ENCODE measurements at regions not wholly inside any gene's neighbourhood (a gene's known extent, or its start where the extent isn't known, plus 50 kb on each side); places are given as distances from the start of the nearest gene placed in this dataset.

GRCh38 chr16:73888840-73889490 lies 407.6 kb upstream of the PSMD7 start:
- no peak for DNase-seq (ENCODE audit: extremely low read depth in 1 of 2, low read depth in 1 of 2)

GRCh38 chr16:73887911-73888310 lies 408.7 kb upstream of the PSMD7 start:
- no peak for DNase-seq (ENCODE audit: extremely low read depth in 1 of 2, low read depth in 1 of 2)

- no peak for DNase-seq (ENCODE audit: extremely low read depth in 1 of 2, low read depth in 1 of 2)
Measured at GRCh38 chr16:73886426-73886825, 410.2 kb upstream of the PSMD7 start.

GRCh38 chr16:73885319-73885718 lies 411.3 kb upstream of the PSMD7 start:
- no peak for DNase-seq (ENCODE audit: extremely low read depth in 1 of 2, low read depth in 1 of 2)

GRCh38 chr16:73883841-73884240 lies 412.8 kb upstream of the PSMD7 start:
- no peak for DNase-seq (ENCODE audit: extremely low read depth in 1 of 2, low read depth in 1 of 2)

- no peak for DNase-seq (ENCODE audit: extremely low read depth in 1 of 2, low read depth in 1 of 2)
Measured at GRCh38 chr16:73883126-73883525, 413.5 kb upstream of the PSMD7 start.

GRCh38 chr16:73882651-73883050 lies 414.0 kb upstream of the PSMD7 start:
- no peak for DNase-seq (ENCODE audit: extremely low read depth in 1 of 2, low read depth in 1 of 2)

GRCh38 chr16:73882033-73882432 lies 414.6 kb upstream of the PSMD7 start:
- no peak for DNase-seq (ENCODE audit: extremely low read depth in 1 of 2, low read depth in 1 of 2)

- no peak for DNase-seq (ENCODE audit: extremely low read depth in 1 of 2, low read depth in 1 of 2)
Measured at GRCh38 chr16:73879621-73880020, 417.0 kb upstream of the PSMD7 start.

GRCh38 chr16:73878611-73879010 lies 418.0 kb upstream of the PSMD7 start:
- no peak for DNase-seq (ENCODE audit: extremely low read depth in 1 of 2, low read depth in 1 of 2)

- no peak for DNase-seq (ENCODE audit: extremely low read depth in 1 of 2, low read depth in 1 of 2)
Measured at GRCh38 chr16:73877150-73877549, 419.5 kb upstream of the PSMD7 start.

- no peak for DNase-seq (ENCODE audit: extremely low read depth in 1 of 2, low read depth in 1 of 2)
Measured at GRCh38 chr16:73875996-73876690, 420.5 kb upstream of the PSMD7 start.

GRCh38 chr16:73874324-73874723 lies 422.3 kb upstream of the PSMD7 start:
- DNase-seq (ENCODE audit: extremely low read depth in 1 of 2, low read depth in 1 of 2) = no peak

GRCh38 chr16:73873643-73874042 lies 423.0 kb upstream of the PSMD7 start:
- DNase-seq (ENCODE audit: extremely low read depth in 1 of 2, low read depth in 1 of 2) = no peak

GRCh38 chr16:73872856-73873255 lies 423.8 kb upstream of the PSMD7 start:
- DNase-seq (ENCODE audit: extremely low read depth in 1 of 2, low read depth in 1 of 2) = no peak

- no peak for DNase-seq (ENCODE audit: extremely low read depth in 1 of 2, low read depth in 1 of 2)
Measured at GRCh38 chr16:73871088-73871733, 425.4 kb upstream of the PSMD7 start.

- no peak for DNase-seq (ENCODE audit: extremely low read depth in 1 of 2, low read depth in 1 of 2)
Measured at GRCh38 chr16:73869126-73869525, 427.5 kb upstream of the PSMD7 start.

GRCh38 chr16:73864868-73865267 lies 431.7 kb upstream of the PSMD7 start:
- DNase-seq (ENCODE audit: extremely low read depth in 1 of 2, low read depth in 1 of 2) = no peak

GRCh38 chr16:73858326-73858725 lies 438.3 kb upstream of the PSMD7 start:
- DNase-seq (ENCODE audit: extremely low read depth in 1 of 2, low read depth in 1 of 2) = no peak

GRCh38 chr16:73853968-73854367 lies 442.6 kb upstream of the PSMD7 start:
- no peak for DNase-seq (ENCODE audit: extremely low read depth in 1 of 2, low read depth in 1 of 2)

- DNase-seq (ENCODE audit: extremely low read depth in 1 of 2, low read depth in 1 of 2) = no peak
Measured at GRCh38 chr16:73852561-73852960, 444.1 kb upstream of the PSMD7 start.

GRCh38 chr16:73848993-73849392 lies 447.6 kb upstream of the PSMD7 start:
- DNase-seq (ENCODE audit: extremely low read depth in 1 of 2, low read depth in 1 of 2) = no peak
